ENCODE measurements at regions not wholly inside any gene's neighbourhood (a gene's known extent, or its start where the extent isn't known, plus 50 kb on each side); places are given as distances from the start of the nearest gene placed in this dataset.

DNA sequence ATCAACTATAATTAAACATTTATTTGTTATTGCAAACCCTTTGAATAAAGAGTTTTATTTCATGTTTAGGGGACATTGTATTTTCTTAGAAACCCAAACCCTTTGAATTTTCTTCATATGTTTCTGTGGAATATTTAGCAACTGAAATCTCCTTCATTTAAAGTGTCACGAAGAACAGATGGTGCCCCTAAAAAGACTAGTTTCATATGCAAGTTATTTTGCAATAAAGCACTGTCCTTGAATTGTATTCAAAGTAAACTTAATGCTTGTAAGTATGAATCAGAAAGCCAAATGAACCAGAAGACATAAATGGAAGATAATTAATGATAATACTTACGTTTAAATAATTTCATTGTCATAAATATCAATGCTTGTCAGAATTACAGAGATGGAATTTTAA lies 151.9 kb upstream of the CWC22 start:
- no peak overlapping the region for H3K4me3 Mint-ChIP-seq
- TF ChIP-seq, protein P1, sequence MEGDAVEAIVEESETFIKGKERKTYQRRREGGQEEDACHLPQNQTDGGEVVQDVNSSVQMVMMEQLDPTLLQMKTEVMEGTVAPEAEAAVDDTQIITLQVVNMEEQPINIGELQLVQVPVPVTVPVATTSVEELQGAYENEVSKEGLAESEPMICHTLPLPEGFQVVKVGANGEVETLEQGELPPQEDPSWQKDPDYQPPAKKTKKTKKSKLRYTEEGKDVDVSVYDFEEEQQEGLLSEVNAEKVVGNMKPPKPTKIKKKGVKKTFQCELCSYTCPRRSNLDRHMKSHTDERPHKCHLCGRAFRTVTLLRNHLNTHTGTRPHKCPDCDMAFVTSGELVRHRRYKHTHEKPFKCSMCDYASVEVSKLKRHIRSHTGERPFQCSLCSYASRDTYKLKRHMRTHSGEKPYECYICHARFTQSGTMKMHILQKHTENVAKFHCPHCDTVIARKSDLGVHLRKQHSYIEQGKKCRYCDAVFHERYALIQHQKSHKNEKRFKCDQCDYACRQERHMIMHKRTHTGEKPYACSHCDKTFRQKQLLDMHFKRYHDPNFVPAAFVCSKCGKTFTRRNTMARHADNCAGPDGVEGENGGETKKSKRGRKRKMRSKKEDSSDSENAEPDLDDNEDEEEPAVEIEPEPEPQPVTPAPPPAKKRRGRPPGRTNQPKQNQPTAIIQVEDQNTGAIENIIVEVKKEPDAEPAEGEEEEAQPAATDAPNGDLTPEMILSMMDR (conservative IDR thresholded peaks at IDR 0.05): no peak
- peaks cover 2% of the 10 kb centered on the region for H3K9me3 Mint-ChIP-seq
- no peaks in the 10 kb centered on the region for H3K36me3 Mint-ChIP-seq (ENCODE audit: low read depth)
- no peak overlapping the region for H3K27ac Mint-ChIP-seq (ENCODE audit: unreplicated experiment)
- no peak for DNase-seq (ENCODE audit: low read depth, low spot score)
- H3K27me3 Mint-ChIP-seq (ENCODE audit: low read depth): no peaks in the 10 kb centered on the region
- peaks cover 7% of the 10 kb centered on the region for H3K4me1 Mint-ChIP-seq

DNA sequence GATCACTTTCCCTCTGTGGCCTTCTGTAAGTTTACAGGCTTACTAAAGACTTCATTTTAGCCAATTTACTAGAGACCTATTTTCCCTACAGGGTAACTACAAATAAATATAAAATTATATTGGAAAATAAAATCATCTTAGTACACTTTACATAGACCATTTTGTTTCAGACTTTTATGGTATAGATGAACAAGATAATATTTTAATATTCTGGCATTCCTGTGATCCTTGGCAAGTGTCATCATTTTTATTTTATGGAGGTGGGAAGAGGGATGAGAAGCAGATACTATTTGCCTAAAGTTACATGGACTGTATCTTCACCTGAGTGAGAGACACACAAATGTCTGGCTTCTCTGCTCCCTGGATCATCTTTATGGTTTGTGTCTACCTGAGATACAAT lies 149.6 kb upstream of the CWC22 start:
- H3K27ac Mint-ChIP-seq (ENCODE audit: unreplicated experiment): no peak overlapping the region
- TF ChIP-seq, protein P1 (conservative IDR thresholded peaks at IDR 0.05): no peak
- no peak overlapping the region for H3K4me3 Mint-ChIP-seq
- no peaks in the 10 kb centered on the region for H3K9me3 Mint-ChIP-seq
- no peaks in the 10 kb centered on the region for H3K36me3 Mint-ChIP-seq (ENCODE audit: low read depth)
- no peak for DNase-seq (ENCODE audit: low read depth, low spot score)
- peaks cover 3% of the 10 kb centered on the region for H3K4me1 Mint-ChIP-seq
- no peaks in the 10 kb centered on the region for H3K27me3 Mint-ChIP-seq (ENCODE audit: low read depth)

DNA sequence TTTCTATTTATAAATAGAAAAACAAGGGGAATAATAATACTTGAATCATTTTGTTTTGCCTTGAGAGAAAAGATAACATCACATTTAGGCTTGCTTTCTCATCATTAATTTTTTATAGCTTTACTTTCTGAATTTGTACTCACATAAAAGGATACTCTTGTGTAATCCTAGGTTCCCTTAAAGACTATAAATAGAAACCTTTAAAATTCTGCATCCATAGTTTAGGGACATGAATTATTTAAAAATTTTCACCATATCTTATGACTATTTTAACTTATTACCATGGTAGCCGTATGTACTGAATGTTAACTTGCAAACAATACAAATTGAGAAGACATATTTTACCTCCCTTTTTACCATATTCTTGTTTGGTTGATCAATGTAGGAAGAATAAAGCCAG lies 143.5 kb upstream of the CWC22 start:
- H3K9me3 Mint-ChIP-seq: peaks cover 2% of the 10 kb centered on the region
- no peaks in the 10 kb centered on the region for H3K27me3 Mint-ChIP-seq (ENCODE audit: low read depth)
- H3K4me1 Mint-ChIP-seq: no peaks in the 10 kb centered on the region
- TF ChIP-seq, protein P1 (conservative IDR thresholded peaks at IDR 0.05): no peak
- no peak for DNase-seq (ENCODE audit: low read depth, low spot score)
- H3K4me3 Mint-ChIP-seq: no peak overlapping the region
- H3K36me3 Mint-ChIP-seq (ENCODE audit: low read depth): no peaks in the 10 kb centered on the region
- no peak overlapping the region for H3K27ac Mint-ChIP-seq (ENCODE audit: unreplicated experiment)

DNA sequence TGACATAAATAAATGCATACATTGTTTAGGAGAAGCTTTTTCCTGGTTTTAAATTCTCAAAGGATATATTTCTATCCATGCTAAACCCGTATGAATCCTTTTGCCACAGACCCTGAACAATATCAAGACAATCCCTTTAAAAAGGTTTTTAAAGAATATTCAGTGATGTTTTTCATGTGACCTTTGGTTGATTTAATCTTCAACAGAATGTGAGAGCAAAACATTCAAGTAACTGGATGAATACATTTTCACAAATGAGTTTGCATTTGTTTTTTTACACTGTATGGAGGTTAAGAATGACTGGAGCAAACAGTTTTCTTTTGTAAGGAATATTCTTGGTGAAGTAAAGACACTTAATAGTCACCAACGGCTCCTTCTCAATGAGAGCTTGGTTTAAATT lies 139.4 kb upstream of the CWC22 start:
- Mint-ChIP-seq H3K27me3 (ENCODE audit: low read depth) (no peaks in the 10 kb centered on the region), H3K9me3 (peaks cover 4% of the 10 kb centered on the region), H3K27ac (ENCODE audit: unreplicated experiment) (no peak overlapping the region), H3K4me1 (peaks cover 11% of the 10 kb centered on the region), H3K4me3 (no peak overlapping the region), H3K36me3 (ENCODE audit: low read depth) (no peaks in the 10 kb centered on the region)
- DNase-seq (ENCODE audit: low read depth, low spot score): no peak
- TF ChIP-seq, protein P1 (conservative IDR thresholded peaks at IDR 0.05): no peak

DNA sequence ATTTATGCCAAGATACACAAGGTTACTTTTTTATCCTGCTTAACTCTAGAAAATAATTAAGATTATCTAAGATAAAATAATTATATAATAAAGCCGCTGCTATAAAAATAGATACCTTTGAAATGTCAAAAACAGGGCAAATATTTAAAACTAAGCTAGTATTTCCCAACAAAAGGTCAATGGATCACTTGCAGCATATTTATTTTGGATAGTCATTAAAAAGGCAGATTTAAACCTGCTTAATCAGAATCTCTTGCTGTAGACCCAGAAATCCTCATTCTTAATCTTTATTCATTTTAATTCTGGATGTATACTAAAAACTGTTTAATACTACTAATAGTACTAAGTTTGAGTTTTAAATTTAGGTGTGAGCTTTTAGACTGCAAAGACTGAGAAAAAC lies 139.0 kb upstream of the CWC22 start:
- Mint-ChIP-seq H3K27me3 (ENCODE audit: low read depth) (no peaks in the 10 kb centered on the region), H3K4me3 (no peak overlapping the region), H3K36me3 (ENCODE audit: low read depth) (no peaks in the 10 kb centered on the region), H3K27ac (ENCODE audit: unreplicated experiment) (no peak overlapping the region), H3K9me3 (peaks cover 4% of the 10 kb centered on the region), H3K4me1 (peaks cover 11% of the 10 kb centered on the region)
- no peak for DNase-seq (ENCODE audit: low read depth, low spot score)
- TF ChIP-seq, protein P1 (conservative IDR thresholded peaks at IDR 0.05): no peak

DNA sequence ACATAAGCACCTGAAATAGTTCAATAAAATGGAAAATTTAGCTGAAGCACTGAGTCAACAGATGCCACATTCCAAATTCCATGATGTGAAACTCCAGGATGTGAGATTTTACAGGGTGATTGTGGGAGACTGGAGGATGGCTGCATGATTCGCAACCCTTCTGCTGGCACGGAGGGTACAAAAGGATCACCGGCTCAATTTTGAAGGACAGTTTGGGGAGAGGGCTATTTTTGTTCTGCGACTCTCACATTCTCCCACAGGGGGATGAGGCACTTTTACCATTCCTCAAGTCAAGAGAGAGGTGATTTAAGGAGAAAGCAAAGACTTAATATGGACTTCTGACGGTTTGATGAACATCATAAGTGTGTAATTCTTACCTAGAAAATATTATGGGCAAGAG lies 138.1 kb upstream of the CWC22 start:
- H3K4me1 Mint-ChIP-seq: peaks cover 11% of the 10 kb centered on the region
- H3K9me3 Mint-ChIP-seq: peaks cover 4% of the 10 kb centered on the region
- H3K36me3 Mint-ChIP-seq (ENCODE audit: low read depth): no peaks in the 10 kb centered on the region
- TF ChIP-seq, protein P1 (conservative IDR thresholded peaks at IDR 0.05): no peak
- H3K4me3 Mint-ChIP-seq: no peak overlapping the region
- DNase-seq (ENCODE audit: low read depth, low spot score): no peak
- H3K27ac Mint-ChIP-seq (ENCODE audit: unreplicated experiment): no peak overlapping the region
- no peaks in the 10 kb centered on the region for H3K27me3 Mint-ChIP-seq (ENCODE audit: low read depth)
